GM12878 (cell line): ENCODE measurements at regions not wholly inside any gene's neighbourhood (a gene's known extent, or its start where the extent isn't known, plus 50 kb on each side); places are given as distances from the start of the nearest gene placed in this dataset.

ENCODE experiments used
- ATAC-seq: fragments of 200-7000 bp; cut with Tn5 transposase; 3 replicates; pipeline ENCODE4 v1.9.1; 2020; ENCODE audit warnings: mild to moderate bottlenecking, moderate library complexity
- BruUV-seq: library from RNA; stranded (reverse); fragments of 400-500 nt; replicated peaks from 2 replicates; lab custom pipeline; 2021; lab: Mats Ljungman, UMichigan
- CTCF ChIA-PET: fragments of 300-600 bp; sonication (Branson Sonifier 250); formaldehyde crosslinking; extraction: SDS; loops from one replicate; lab custom pipeline; 2021; ENCODE audit warnings: inconsistent platforms; lab: Yijun Ruan, JAX
- POLR2A ChIA-PET: fragments of 350-600 bp; formaldehyde crosslinking; extraction: SDS; loops from one replicate; lab custom pipeline; 2021; ENCODE audit warnings: inconsistent platforms; lab: Charles Lee
- RAD21 ChIA-PET: fragments of 300-600 bp; sonication (Branson Sonifier 250); formaldehyde crosslinking; loops from one replicate; lab custom pipeline; 2023; ENCODE audit warnings: antibody characterized with exemption; ENCODE audit not compliant: unreplicated experiment; lab: Charles Lee
- SMC1A ChIA-PET: fragments of 300-600 bp; sonication (Branson Sonifier 250); formaldehyde crosslinking; loops from one replicate; lab custom pipeline; 2023; ENCODE audit not compliant: unreplicated experiment, uncharacterized antibody; lab: Charles Lee
- DNase-seq: peaks from one replicate; pipeline ENCODE4 v3.0.0-alpha.2; 2011; ENCODE audit warnings: low read depth, low spot score
- FAIRE-seq: peaks from 3 replicates; lab custom pipeline; 2011; peaks lifted over from hg19 to GRCh38; lab: Jason Lieb, UNC
- H2AFZ ChIP-seq: 2 replicates; pipeline ENCODE4 v1.6.0; 2011; ENCODE audit warnings: low read depth, low read length, control low read depth; ENCODE audit not compliant: control insufficient read depth
- H3K27ac ChIP-seq: 2 replicates; pipeline ENCODE4 v1.5.1; 2011; ENCODE audit warnings: control low read depth; ENCODE audit not compliant: control insufficient read depth, insufficient read depth
- H3K27me3 ChIP-seq, 2 experiments: replicated peaks in 1 of 2; 2 replicates each; pipeline versions ENCODE4 v1.6.0 to v1.6.1; 2011; ENCODE audit warnings: low read length in 1 of 2; ENCODE audit not compliant: control insufficient read depth in 2 of 2, insufficient read depth in 2 of 2
- H3K36me3 ChIP-seq, 2 experiments: 2 replicates each; pipeline ENCODE4 v1.5.1; 2011; ENCODE audit warnings: low read length in 1 of 2; ENCODE audit not compliant: control insufficient read depth in 2 of 2, insufficient read depth in 2 of 2
- H3K4me1 ChIP-seq: 2 replicates; pipeline ENCODE4 v1.6.1; 2011; ENCODE audit warnings: mild to moderate bottlenecking, low read length, moderate library complexity, mixed read lengths; ENCODE audit not compliant: control insufficient read depth, insufficient read depth
- H3K4me2 ChIP-seq: 2 replicates; pipeline ENCODE4 v1.6.0; 2011; ENCODE audit warnings: control low read depth; ENCODE audit not compliant: control insufficient read depth, insufficient read depth
- H3K4me3 ChIP-seq: fragments of 200-600 bp; sonication (generic); 2 replicates; pipeline ENCODE4 v1.5.1; 2016
- H3K79me2 ChIP-seq: 2 replicates; pipeline ENCODE4 v1.6.0; 2011; ENCODE audit warnings: low read length; ENCODE audit not compliant: control insufficient read depth, insufficient read depth
- H3K9ac ChIP-seq: 2 replicates; pipeline ENCODE4 v1.8.0; 2011; ENCODE audit warnings: low read length, control low read depth, mixed read lengths; ENCODE audit not compliant: control insufficient read depth, insufficient read depth
- H3K9me3 ChIP-seq: replicated peaks from 3 replicates; pipeline ENCODE4 v1.5.1; 2011; ENCODE audit warnings: mild to moderate bottlenecking, low read length; ENCODE audit not compliant: control insufficient read depth, insufficient read depth
- H4K20me1 ChIP-seq: 2 replicates; pipeline ENCODE4 v1.6.0; 2011; ENCODE audit not compliant: control insufficient read depth, insufficient read depth
- ATF3 ChIP-seq: IDR thresholded peaks from 2 replicates; pipeline ENCODE4 v1.6.1; 2011; ENCODE audit warnings: low read depth, mild to moderate bottlenecking, low read length, moderate library complexity, borderline replicate concordance; ENCODE audit errors: extremely low read depth
- BCL11A ChIP-seq: IDR thresholded peaks from 2 replicates; pipeline ENCODE4 v1.6.1; 2011; ENCODE audit warnings: low read depth, low read length
- BCLAF1 ChIP-seq: fragments of 450-650 bp; IDR thresholded peaks from 2 replicates; pipeline ENCODE4 v1.6.1; 2017; ENCODE audit warnings: antibody characterized with exemption, mild to moderate bottlenecking, moderate library complexity
- E4F1 ChIP-seq: fragments of 450-650 bp; IDR thresholded peaks from 2 replicates; pipeline ENCODE4 v1.6.1; 2018; ENCODE audit warnings: borderline replicate concordance, mild to moderate bottlenecking; ENCODE audit not compliant: partially characterized antibody
- GATAD2B ChIP-seq: fragments of 450-650 bp; conservative IDR thresholded peaks from 2 replicates; pipeline ENCODE4 v1.6.1; 2017; ENCODE audit warnings: low read depth, mild to moderate bottlenecking, moderate library complexity
- JUND ChIP-seq: IDR thresholded peaks from 2 replicates; pipeline ENCODE4 v1.6.1; 2012; ENCODE audit warnings: low read depth, mild to moderate bottlenecking, low read length, improper control_type of control experiment, moderate library complexity
- NRF1 ChIP-seq: conservative IDR thresholded peaks from 2 replicates; pipeline ENCODE4 v1.6.1; 2011; ENCODE audit warnings: mild to moderate bottlenecking, low read depth, low read length, improper control_type of control experiment
- RAD51 ChIP-seq: fragments of 450-650 bp; IDR thresholded peaks from 2 replicates; pipeline ENCODE4 v1.6.1; 2016; ENCODE audit warnings: moderate library complexity, mild to moderate bottlenecking, inconsistent platforms
- SIN3A ChIP-seq: IDR thresholded peaks from 2 replicates; pipeline ENCODE4 v1.6.1; 2012; ENCODE audit warnings: low read depth, low read length, improper control_type of control experiment
- SMAD1 ChIP-seq: fragments of 450-650 bp; IDR thresholded peaks from 2 replicates; pipeline ENCODE4 v1.6.1; 2018; ENCODE audit warnings: mild to moderate bottlenecking, low read depth; ENCODE audit not compliant: partially characterized antibody
- SP1 ChIP-seq: IDR thresholded peaks from one replicate; pipeline ENCODE4 v1.6.1; 2011; ENCODE audit warnings: low read depth, low read length
- STAT1 ChIP-seq: fragments of 450-650 bp; conservative IDR thresholded peaks from 2 replicates; pipeline ENCODE4 v1.6.1; 2014; ENCODE audit warnings: antibody characterized with exemption, mild to moderate bottlenecking
- SUPT20H ChIP-seq: IDR thresholded peaks from 2 replicates; pipeline ENCODE4 v1.6.1; 2011; ENCODE audit warnings: low read depth, mild to moderate bottlenecking, low read length, moderate library complexity, borderline replicate concordance; ENCODE audit not compliant: control insufficient read depth
- TAF1 ChIP-seq: IDR thresholded peaks from 2 replicates; pipeline ENCODE4 v1.6.1; 2011; ENCODE audit warnings: mild to moderate bottlenecking, low read depth, low read length, borderline replicate concordance
- ZNF24 ChIP-seq: fragments of 450-650 bp; IDR thresholded peaks from 2 replicates; pipeline ENCODE4 v1.6.1; 2017; ENCODE audit warnings: antibody characterized with exemption, mild to moderate bottlenecking
- WGBS: methylation state at CpG from one replicate; pipeline ENCODE4 v1.1.6; 2016; ENCODE audit warnings: low lambda C conversion rate; ENCODE audit not compliant: insufficient replicate concordance, insufficient coverage; ENCODE audit errors: missing lambda C conversion rate; 5-methylcytosine and 5-hydroxymethylcytosine counted together
- in situ Hi-C: fragments of 300-500 bp; cut with MboI; formaldehyde crosslinking; loops from 9 replicates; pipeline ENCODE4 v1.14.3; 2018; ENCODE audit warnings: mixed read lengths
- intact Hi-C: fragments of 100-400 bp; cut with micrococcal nuclease; formaldehyde crosslinking; loops from one replicate; pipeline ENCODE4 v1.14.2; 2022; ENCODE audit not compliant: unreplicated experiment

GRCh38 chr16:72312828-72313227 is 140.9 kb upstream of the PMFBP1 start:
- BruUV-seq, result no TSS peak
- Histone ChIP-seq H3K9ac (no peak overlapping the region), H3K4me2 (no peak overlapping the region), H3K27ac (no peak overlapping the region)
- no peak for ATAC-seq
- ChIA-PET RAD21 (no interaction called here), CTCF (no interaction called here)
- intact Hi-C loops, result no loop called here
- TF ChIP-seq ZNF24, result no peak
- TF ChIP-seq RAD51, result no peak
- TF ChIP-seq E4F1, result no peak
- no peak for TF ChIP-seq SMAD1
- no peak for TF ChIP-seq GATAD2B
- no peak for TF ChIP-seq STAT1
- no peak for TF ChIP-seq TAF1
- TF ChIP-seq BCLAF1, result no peak
- no peak for TF ChIP-seq BCL11A
- no peak for TF ChIP-seq SIN3A
- no peak for TF ChIP-seq ATF3
- TF ChIP-seq SUPT20H, result no peak
- no peak for TF ChIP-seq NRF1
- TF ChIP-seq JUND, result no peak
- TF ChIP-seq SP1, result no peak
- TF ChIP-seq, all 136 proteins: peak for 0
- H3K79me2 ChIP-seq, result no peaks in the 10 kb centered on the region
- in situ Hi-C loops, result no loop called here
- 79% methylated on average over 4 of the region's 4 CpGs for WGBS
- no peak overlapping the region for H2AFZ ChIP-seq
- H3K9me3 ChIP-seq, result no peaks in the 10 kb centered on the region; the same call in 2 of the 3 replicates
- H3K36me3 ChIP-seq, result no peaks in the 10 kb centered on the region
- no peak for FAIRE-seq
- POLR2A ChIA-PET, result no interaction called here
- H3K4me1 ChIP-seq, result no peaks in the 10 kb centered on the region
- H4K20me1 ChIP-seq, result no peaks in the 10 kb centered on the region
- DNase-seq, result no peak
- no peaks in the 10 kb centered on the region for H3K27me3 ChIP-seq
- no peak overlapping the region for H3K4me3 ChIP-seq
- SMC1A ChIA-PET, result no interaction called here
